D341Med (cell line): ENCODE measurements at regions not wholly inside any gene's neighbourhood (a gene's known extent, or its start where the extent isn't known, plus 50 kb on each side); places are given as distances from the start of the nearest gene placed in this dataset.

Source experiments
- DNase-seq: peaks from one replicate; pipeline ENCODE4 v3.0.0; 2012; ENCODE audit warnings: low spot score

- DNase-seq: no peak
These were observed 136.7 kb downstream of the DAD1 start for GRCh38 chr14:22452330-22452729.

GRCh38 chr14:22450266-22450665, 138.8 kb downstream of the DAD1 start:
- no peak for DNase-seq

GRCh38 chr14:22449600-22449905, 139.5 kb downstream of the DAD1 start:
- no peak for DNase-seq

- no peak for DNase-seq
These were observed 140.0 kb downstream of the DAD1 start for GRCh38 chr14:22448905-22449599.

- DNase-seq: no peak
These were observed 140.8 kb downstream of the DAD1 start for GRCh38 chr14:22448035-22448904.

GRCh38 chr14:22438742-22439141, 150.3 kb downstream of the DAD1 start:
- no peak for DNase-seq

- DNase-seq: no peak
These were observed 154.0 kb downstream of the DAD1 start for GRCh38 chr14:22434901-22435550.

GRCh38 chr14:22434030-22434429, 155.0 kb downstream of the DAD1 start:
- DNase-seq: no peak

- DNase-seq: no peak
These were observed 156.0 kb downstream of the DAD1 start for GRCh38 chr14:22433069-22433468.

- peak; percentile 76 for DNase-seq
These were observed 156.6 kb downstream of the DAD1 start for GRCh38 chr14:22432348-22432976.

DNA sequence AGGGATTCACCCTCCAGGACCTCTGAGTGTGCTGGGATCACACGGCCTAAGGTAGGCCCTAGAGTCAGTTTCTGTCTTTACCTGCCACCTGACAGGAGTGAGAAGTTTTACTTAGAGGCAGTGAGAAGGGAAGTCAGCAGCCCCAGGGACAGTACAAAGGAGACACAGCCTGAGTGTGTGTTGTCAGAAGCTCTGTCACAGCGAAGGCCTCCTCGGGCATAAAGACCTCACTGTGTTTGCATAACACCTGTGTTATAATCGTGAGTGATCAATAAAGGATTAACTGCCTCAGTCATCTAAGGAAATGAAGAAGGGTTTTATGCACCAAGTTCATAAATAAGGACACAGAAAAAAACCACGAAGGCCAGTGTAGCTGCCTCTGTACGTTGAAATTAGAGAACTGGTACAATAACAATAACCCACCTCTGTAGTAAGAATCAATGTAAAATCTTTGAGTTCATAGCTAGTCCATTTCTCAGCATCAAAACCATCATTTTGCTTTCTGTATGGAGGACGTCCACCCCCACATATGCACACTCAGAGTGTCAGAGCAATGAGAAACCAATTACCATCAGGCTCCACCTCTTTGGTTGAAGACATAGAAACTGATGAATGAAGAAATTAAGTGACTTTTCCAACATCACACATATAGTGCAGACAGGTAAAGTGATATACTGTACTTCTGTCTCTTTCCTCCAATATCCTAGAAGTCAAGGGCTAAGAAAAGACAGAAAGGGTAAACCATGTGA, 159.3 kb downstream of the DAD1 start:
- no peak for DNase-seq

DNA sequence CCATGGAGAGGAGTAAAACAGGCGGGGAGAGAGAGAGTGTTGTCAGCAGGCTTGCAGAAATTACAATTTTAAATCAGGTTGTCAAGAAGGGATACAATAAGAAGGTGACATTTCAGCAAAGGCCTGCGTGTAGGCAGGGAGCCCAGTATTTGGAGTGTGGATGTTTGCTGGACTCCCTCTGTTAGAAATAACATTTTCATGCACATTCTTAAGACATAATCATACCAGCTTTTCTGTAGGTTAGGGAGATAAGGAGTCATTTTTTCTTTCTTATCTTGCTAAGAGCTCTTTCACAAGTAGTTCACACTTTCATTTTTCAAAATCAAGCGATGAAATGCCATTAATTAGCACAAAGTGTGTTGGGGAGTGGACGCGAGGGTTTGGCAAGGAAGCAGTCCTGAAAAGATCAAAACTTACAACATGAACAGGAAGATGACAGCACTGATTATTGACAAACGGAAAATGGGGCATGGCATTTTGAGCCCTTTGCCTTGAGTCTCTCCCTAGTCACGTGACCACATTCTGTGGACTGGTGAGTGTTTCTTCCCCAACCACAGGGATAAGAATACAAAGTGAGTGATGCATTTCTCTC, 160.2 kb downstream of the DAD1 start:
- no peak for DNase-seq

GRCh38 chr14:22427771-22428231, 161.2 kb downstream of the DAD1 start:
- no peak for DNase-seq

GRCh38 chr14:22426711-22427110, 162.3 kb downstream of the DAD1 start:
- no peak for DNase-seq

GRCh38 chr14:22423958-22424357, 165.1 kb downstream of the DAD1 start:
- no peak for DNase-seq

DNA sequence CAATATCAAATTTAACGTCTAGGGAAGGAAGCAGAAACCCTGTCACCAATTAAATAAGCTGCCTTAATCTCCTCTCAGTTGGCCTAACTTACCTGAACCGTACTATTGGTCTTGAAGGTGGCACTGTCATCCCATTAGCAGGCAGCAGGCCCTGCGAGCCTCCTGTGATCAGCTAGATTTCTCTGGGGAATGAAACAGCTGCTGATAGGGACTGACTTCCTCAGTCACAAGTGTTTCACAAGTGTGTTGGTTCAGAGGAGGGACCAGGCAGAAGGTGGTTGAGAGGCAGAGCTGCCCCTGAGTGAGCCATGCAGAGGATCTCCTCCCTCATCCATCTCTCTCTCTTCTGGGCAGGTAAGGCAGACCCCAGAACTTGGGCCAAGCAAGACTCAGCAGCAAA, 166.8 kb downstream of the DAD1 start:
- DNase-seq: no peak

DNA sequence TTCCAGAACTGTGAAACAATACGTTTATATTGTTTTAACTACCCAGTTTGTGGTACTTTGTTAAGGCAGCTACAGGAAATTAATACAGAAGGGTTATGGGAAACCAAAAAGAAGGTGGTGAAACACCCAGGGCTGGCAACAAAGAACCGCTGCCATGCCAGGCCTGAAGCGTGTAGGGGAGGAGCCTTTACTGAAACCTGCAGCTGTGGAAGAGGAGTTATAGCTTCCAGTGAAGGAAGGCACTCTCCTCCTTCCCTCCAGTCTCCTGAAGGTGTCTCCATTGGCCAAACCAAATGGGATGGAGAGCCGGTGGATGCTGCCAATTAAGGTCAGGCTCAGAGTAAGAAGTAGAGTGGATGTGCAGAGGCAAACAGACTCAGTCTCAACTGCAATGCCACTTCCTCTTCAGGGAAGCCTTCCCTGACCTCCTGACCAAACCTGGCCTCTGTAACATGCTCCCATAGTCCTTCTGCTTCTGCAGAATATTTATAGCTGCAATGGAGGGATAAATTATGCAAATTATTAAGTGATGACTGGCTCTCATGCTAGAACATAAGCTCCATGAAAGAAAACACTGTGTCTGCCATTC, 168.3 kb downstream of the DAD1 start:
- DNase-seq: no peak

DNA sequence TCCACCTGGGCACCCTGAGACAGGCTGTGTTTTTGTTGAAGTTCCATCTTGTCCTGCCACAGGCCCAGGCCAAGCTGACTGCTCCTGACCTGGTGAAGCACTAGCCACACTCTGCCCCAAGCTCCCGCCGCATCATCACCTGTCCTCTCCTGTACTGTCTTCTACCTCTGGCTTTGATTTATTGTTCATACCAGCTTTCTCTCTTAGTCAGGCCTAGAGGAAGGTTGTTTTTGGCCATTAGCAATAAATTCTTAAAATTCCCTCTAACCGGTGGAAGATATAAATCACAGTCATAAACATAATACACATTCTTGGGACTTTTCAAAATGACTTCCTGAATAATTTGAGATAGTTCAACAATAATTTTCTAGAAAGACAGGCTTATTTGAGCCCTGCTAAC, 169.4 kb downstream of the DAD1 start:
- no peak for DNase-seq

- no peak for DNase-seq
These were observed 170.4 kb downstream of the DAD1 start for GRCh38 chr14:22418631-22419030.

GRCh38 chr14:22417914-22418313, 171.1 kb downstream of the DAD1 start:
- no peak for DNase-seq

GRCh38 chr14:22416193-22416592, 172.8 kb downstream of the DAD1 start:
- DNase-seq: no peak
